22Rv1 (cell line): ENCODE measurements at regions not wholly inside any gene's neighbourhood (a gene's known extent, or its start where the extent isn't known, plus 50 kb on each side); places are given as distances from the start of the nearest gene placed in this dataset.

Experiments used
- H3K27ac ChIP-seq: fragments of 450-650 bp; 2 replicates; pipeline ENCODE4 v1.5.1; 2017
- ZFX ChIP-seq: fragments of 450-650 bp; IDR thresholded peaks from 2 replicates; pipeline ENCODE4 v1.6.1; 2017; ENCODE audit warnings: antibody characterized with exemption, borderline replicate concordance
- TF ChIP-seq, protein P1 (sequence below): fragments of 450-650 bp; IDR thresholded peaks from 2 replicates; pipeline ENCODE4 v1.5.1; 2017; ENCODE audit warnings: mild to moderate bottlenecking

DNA sequence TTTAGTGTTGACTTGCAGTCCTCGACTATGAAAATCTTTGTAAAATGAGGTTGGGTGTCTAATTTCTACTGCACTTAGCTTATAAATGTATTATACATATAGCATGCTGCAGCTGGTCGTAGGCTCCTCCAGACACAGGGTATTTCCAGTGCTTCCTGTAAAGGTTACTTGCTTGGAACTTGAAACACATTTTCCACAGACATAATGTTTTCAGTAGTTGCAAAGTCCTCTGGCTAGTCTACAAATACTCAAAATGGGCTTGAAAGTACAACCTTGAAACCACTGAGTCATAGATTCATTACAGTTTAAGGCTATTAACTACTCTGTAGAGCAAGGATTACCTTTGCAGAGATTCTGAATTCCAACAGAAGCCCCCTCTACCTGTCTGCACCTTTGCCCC, 464.1 kb downstream of the RAP2B start:
- TF ChIP-seq ZFX: no peak
- TF ChIP-seq, protein P1, sequence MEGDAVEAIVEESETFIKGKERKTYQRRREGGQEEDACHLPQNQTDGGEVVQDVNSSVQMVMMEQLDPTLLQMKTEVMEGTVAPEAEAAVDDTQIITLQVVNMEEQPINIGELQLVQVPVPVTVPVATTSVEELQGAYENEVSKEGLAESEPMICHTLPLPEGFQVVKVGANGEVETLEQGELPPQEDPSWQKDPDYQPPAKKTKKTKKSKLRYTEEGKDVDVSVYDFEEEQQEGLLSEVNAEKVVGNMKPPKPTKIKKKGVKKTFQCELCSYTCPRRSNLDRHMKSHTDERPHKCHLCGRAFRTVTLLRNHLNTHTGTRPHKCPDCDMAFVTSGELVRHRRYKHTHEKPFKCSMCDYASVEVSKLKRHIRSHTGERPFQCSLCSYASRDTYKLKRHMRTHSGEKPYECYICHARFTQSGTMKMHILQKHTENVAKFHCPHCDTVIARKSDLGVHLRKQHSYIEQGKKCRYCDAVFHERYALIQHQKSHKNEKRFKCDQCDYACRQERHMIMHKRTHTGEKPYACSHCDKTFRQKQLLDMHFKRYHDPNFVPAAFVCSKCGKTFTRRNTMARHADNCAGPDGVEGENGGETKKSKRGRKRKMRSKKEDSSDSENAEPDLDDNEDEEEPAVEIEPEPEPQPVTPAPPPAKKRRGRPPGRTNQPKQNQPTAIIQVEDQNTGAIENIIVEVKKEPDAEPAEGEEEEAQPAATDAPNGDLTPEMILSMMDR: no peak
- H3K27ac ChIP-seq: no peak overlapping the region

- H3K27ac ChIP-seq: no peak overlapping the region
- TF ChIP-seq, protein P1: no peak
- no peak for TF ChIP-seq ZFX
These were observed 466.6 kb downstream of the RAP2B start for GRCh38 chr3:153628591-153628990.

- no peak overlapping the region for H3K27ac ChIP-seq
- TF ChIP-seq, protein P1: no peak
- TF ChIP-seq ZFX: no peak
These were observed 467.1 kb downstream of the RAP2B start for GRCh38 chr3:153629148-153629547.

DNA sequence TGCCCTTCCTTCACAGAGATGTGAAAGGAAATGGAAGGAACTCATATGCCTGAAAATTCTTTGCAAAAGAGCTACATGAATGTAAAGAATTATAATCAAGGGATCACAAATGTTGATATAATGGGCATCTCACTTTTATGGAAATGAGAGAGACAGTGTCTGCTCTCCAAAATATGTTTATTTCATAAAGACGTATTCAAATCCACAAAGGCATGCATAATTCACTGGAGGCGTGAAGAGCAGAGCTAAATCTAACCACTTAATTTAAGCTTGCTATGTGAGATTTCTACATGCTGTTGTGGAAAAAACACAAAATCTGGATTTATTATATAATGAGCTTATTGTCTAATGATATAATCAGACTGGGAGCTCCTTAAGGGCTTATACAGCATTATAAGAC, 469.1 kb downstream of the RAP2B start:
- TF ChIP-seq ZFX: no peak
- TF ChIP-seq, protein P1: no peak
- no peak overlapping the region for H3K27ac ChIP-seq

GRCh38 chr3:153631664-153632063, 469.6 kb downstream of the RAP2B start:
- no peak for TF ChIP-seq ZFX
- TF ChIP-seq, protein P1: no peak
- no peak overlapping the region for H3K27ac ChIP-seq

DNA sequence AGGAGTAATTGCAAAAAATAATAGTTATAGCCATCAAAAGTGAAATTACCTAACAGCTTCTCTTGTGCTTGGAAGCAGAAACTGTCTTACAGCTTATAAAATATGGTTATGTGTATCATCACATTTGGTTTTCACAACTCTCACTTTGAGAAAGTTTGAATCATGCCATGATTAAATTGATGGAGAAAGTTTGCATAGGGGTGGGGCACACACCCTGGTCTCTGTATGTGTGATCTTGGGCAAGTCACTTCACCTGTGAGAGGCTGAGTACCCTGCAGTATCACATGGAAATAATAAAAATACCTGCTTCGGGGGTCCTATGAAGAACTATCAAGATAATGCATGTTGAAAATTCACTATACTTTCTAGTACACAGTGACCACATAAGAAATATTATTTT, 471.4 kb downstream of the RAP2B start:
- H3K27ac ChIP-seq: no peak overlapping the region
- TF ChIP-seq, protein P1: no peak
- TF ChIP-seq ZFX: no peak

DNA sequence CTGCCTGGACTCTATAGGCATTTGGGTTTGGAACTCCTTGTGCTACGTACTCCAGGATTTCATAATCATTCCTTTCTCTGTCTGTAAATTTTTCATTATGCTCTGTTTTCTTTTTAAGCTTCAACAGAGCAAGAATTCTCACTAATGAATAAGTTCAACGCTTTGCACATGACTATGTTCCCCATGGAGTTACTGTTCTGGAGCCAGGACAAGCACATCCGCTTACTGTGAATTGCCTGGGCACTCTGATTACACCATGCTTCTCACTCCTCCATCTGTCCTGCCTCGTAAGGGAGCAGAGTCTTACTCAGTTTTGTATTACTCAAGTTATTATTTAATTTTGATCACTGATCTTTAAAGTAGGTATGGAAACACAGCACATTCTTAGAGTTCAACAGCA, 472.7 kb downstream of the RAP2B start:
- TF ChIP-seq, protein P1: no peak
- no peak for TF ChIP-seq ZFX
- no peak overlapping the region for H3K27ac ChIP-seq
